HL-60 (cell line): ENCODE measurements at regions not wholly inside any gene's neighbourhood (a gene's known extent, or its start where the extent isn't known, plus 50 kb on each side); places are given as distances from the start of the nearest gene placed in this dataset.

Experiments
- POLR2AphosphoS5 ChIP-seq: IDR thresholded peaks from 2 replicates; pipeline ENCODE4 v1.6.1; 2012; ENCODE audit warnings: low read depth
- REST ChIP-seq: IDR thresholded peaks from 2 replicates; pipeline ENCODE4 v1.6.1; 2012; ENCODE audit warnings: low read depth; ENCODE audit not compliant: insufficient replicate concordance
- SPI1 ChIP-seq: IDR thresholded peaks from 2 replicates; pipeline ENCODE4 v1.6.1; 2012; ENCODE audit warnings: low read depth, mild to moderate bottlenecking, borderline replicate concordance
- TF ChIP-seq, protein P1 (sequence below): IDR thresholded peaks from one replicate; pipeline ENCODE4 v1.5.1; 2011; ENCODE audit warnings: low read length, control low read depth, inconsistent platforms; ENCODE audit not compliant: insufficient read depth

GRCh38 chr1:215476541-215476940 lies 90.6 kb upstream of the KCTD3 start:
- TF ChIP-seq, protein P1, sequence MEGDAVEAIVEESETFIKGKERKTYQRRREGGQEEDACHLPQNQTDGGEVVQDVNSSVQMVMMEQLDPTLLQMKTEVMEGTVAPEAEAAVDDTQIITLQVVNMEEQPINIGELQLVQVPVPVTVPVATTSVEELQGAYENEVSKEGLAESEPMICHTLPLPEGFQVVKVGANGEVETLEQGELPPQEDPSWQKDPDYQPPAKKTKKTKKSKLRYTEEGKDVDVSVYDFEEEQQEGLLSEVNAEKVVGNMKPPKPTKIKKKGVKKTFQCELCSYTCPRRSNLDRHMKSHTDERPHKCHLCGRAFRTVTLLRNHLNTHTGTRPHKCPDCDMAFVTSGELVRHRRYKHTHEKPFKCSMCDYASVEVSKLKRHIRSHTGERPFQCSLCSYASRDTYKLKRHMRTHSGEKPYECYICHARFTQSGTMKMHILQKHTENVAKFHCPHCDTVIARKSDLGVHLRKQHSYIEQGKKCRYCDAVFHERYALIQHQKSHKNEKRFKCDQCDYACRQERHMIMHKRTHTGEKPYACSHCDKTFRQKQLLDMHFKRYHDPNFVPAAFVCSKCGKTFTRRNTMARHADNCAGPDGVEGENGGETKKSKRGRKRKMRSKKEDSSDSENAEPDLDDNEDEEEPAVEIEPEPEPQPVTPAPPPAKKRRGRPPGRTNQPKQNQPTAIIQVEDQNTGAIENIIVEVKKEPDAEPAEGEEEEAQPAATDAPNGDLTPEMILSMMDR: no peak
- TF ChIP-seq POLR2AphosphoS5 (no peak), REST (no peak), SPI1 (no peak)
